ENCODE measurements at regions not wholly inside any gene's neighbourhood (a gene's known extent, or its start where the extent isn't known, plus 50 kb on each side); places are given as distances from the start of the nearest gene placed in this dataset.

DNA sequence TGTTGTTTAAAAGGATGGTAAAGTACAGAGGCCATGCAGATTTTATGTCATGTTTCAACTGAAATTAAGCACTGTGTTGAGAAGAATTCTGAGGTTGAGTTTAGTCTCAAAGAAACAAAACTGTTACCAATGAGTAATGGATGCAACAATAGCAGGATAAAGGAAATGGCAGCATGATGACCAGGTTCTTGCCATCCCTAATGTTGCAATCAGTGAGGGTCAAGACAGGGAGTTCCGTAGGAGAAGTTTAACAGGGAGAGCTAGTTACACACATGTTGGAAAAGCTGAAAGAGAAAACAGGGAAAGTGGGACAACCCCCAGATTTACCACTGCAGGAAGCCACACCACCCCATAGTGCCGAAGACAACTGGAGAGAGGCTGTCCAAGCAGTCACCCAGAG lies 343.8 kb upstream of the EPHA4 start:
- H3K36me3 ChIP-seq, result no peaks in the 10 kb centered on the region
- intact Hi-C loops (cut with DNase I), result no loop called here
- H3K4me1 ChIP-seq, result no peaks in the 10 kb centered on the region
- no peaks in the 10 kb centered on the region for H3K27me3 ChIP-seq
- DNase-seq (ENCODE audit: extremely low spot score in 2 of 2), result no peak
- no peaks in the 10 kb centered on the region for H3K9me3 ChIP-seq
- no peak overlapping the region for H3K27ac ChIP-seq
- TF ChIP-seq, protein P1, sequence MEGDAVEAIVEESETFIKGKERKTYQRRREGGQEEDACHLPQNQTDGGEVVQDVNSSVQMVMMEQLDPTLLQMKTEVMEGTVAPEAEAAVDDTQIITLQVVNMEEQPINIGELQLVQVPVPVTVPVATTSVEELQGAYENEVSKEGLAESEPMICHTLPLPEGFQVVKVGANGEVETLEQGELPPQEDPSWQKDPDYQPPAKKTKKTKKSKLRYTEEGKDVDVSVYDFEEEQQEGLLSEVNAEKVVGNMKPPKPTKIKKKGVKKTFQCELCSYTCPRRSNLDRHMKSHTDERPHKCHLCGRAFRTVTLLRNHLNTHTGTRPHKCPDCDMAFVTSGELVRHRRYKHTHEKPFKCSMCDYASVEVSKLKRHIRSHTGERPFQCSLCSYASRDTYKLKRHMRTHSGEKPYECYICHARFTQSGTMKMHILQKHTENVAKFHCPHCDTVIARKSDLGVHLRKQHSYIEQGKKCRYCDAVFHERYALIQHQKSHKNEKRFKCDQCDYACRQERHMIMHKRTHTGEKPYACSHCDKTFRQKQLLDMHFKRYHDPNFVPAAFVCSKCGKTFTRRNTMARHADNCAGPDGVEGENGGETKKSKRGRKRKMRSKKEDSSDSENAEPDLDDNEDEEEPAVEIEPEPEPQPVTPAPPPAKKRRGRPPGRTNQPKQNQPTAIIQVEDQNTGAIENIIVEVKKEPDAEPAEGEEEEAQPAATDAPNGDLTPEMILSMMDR (IDR thresholded peaks at IDR 0.05), result no peak
- TF ChIP-seq POLR2AphosphoS5 (IDR thresholded peaks at IDR 0.05; ENCODE audit: insufficient read depth in 1 of 2, low read depth in 1 of 2), result no peak
- no peak for TF ChIP-seq POLR2A (IDR thresholded peaks at IDR 0.05)
- H3K4me3 ChIP-seq, result no peak overlapping the region

DNA sequence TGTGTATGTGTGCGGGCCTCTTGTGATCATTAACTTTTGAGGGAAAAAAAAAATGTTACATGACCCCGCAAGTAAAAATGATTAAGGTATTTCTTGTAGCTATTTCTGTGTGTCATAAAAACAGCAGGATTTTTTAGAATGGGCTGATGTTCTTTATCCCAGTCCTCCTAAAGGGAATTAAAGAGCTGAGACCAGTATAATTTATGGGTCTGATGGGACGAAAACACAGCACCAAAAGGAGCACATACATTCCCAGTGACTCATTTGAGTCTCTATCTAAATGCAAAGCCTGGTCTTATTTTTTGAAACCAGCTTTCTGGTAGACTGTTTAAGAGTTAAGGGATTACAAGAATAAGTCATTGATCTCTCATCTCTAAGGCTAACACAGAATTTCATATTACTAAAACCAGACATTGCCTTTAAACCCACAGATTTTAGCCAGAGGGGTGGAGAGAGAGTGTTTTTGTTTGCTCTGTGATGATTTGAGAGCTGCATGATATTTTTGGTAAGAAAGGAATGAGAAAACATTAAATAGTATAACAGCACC lies 342.3 kb upstream of the EPHA4 start:
- no peaks in the 10 kb centered on the region for H3K27me3 ChIP-seq
- DNase-seq (ENCODE audit: extremely low spot score in 2 of 2), result no peak
- intact Hi-C loops (cut with DNase I), result no loop called here
- H3K36me3 ChIP-seq, result no peaks in the 10 kb centered on the region
- H3K4me3 ChIP-seq, result no peak overlapping the region
- no peaks in the 10 kb centered on the region for H3K4me1 ChIP-seq
- no peaks in the 10 kb centered on the region for H3K9me3 ChIP-seq
- no peak overlapping the region for H3K27ac ChIP-seq
- TF ChIP-seq POLR2A (IDR thresholded peaks at IDR 0.05) (no peak), POLR2AphosphoS5 (IDR thresholded peaks at IDR 0.05; ENCODE audit: insufficient read depth in 1 of 2, low read depth in 1 of 2) (peak in 1 of 2 donors; percentile 38)

DNA sequence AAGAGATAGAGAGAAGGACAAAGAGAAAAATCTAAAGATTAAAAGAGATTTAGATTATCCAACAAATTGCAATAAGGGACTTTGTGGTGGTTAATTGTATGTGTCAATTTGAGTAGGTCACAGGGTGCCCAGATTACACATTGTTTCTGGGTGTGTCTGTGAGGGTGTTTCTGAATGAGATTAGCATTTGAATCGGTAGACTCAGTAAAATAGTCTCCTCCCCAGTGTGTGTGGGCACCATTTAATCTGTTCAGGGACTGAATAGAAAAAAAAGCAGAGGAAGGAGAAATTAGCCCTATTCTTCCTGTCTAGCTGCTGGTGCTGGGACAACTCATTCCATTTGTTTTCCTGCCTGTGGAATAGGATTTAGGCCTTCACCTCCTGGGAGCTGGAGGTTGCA lies 339.8 kb upstream of the EPHA4 start:
- Histone ChIP-seq H3K36me3 (no peaks in the 10 kb centered on the region), H3K9me3 (no peaks in the 10 kb centered on the region), H3K27me3 (no peaks in the 10 kb centered on the region), H3K27ac (no peak overlapping the region), H3K4me1 (no peaks in the 10 kb centered on the region), H3K4me3 (no peak overlapping the region)
- TF ChIP-seq, protein P1 (IDR thresholded peaks at IDR 0.05), result no peak
- TF ChIP-seq POLR2AphosphoS5 (IDR thresholded peaks at IDR 0.05; ENCODE audit: insufficient read depth in 1 of 2, low read depth in 1 of 2) (no peak), POLR2A (IDR thresholded peaks at IDR 0.05) (no peak)
- no peak for DNase-seq (ENCODE audit: extremely low spot score in 2 of 2)
- intact Hi-C loops (cut with DNase I), result no loop called here

DNA sequence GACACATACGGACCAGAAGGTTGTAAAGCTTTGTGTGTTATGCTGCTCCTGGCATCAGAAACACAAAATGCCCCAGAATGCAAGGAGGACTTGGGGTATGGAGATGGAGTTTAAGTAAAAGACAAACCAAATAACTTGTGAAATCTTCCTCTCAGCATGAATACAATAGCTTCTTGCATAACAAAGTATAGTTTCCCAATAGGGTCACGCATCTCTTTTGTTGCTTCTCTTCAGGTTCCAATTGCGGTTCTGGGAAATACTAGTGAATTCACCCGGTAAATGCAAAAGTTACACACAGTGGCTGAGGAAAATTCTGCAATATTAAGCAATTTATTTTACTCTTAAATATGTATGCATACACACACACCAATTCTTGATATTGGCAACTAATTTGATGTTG lies 339.2 kb upstream of the EPHA4 start:
- H3K27me3 ChIP-seq, result no peaks in the 10 kb centered on the region
- no peaks in the 10 kb centered on the region for H3K36me3 ChIP-seq
- no peak overlapping the region for H3K27ac ChIP-seq
- H3K4me3 ChIP-seq, result no peak overlapping the region
- H3K9me3 ChIP-seq, result no peaks in the 10 kb centered on the region
- intact Hi-C loops (cut with DNase I), result no loop called here
- TF ChIP-seq, protein P1 (IDR thresholded peaks at IDR 0.05), result no peak
- TF ChIP-seq POLR2AphosphoS5 (IDR thresholded peaks at IDR 0.05; ENCODE audit: insufficient read depth in 1 of 2, low read depth in 1 of 2) (no peak), POLR2A (IDR thresholded peaks at IDR 0.05) (no peak)
- no peaks in the 10 kb centered on the region for H3K4me1 ChIP-seq
- no peak for DNase-seq (ENCODE audit: extremely low spot score in 2 of 2)

DNA sequence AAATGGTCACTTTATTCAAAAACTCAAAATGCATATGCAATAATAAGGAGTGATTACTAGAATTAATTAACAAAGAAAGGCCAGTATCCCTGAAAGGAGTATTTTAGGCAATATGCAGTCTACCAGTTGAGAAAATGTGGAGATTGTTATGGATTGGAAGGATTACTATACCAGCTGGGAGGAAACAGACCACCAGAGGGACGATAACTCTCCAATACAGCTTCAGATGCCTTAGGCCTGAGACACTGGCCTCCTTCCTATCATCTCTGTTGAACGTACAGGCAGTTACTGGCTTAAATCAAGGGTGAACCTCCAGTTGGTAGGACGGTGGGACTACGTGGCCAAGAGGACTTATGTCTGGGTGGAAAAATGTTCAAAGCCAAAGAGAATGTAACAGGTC lies 336.4 kb upstream of the EPHA4 start:
- no peaks in the 10 kb centered on the region for H3K36me3 ChIP-seq
- TF ChIP-seq POLR2A (IDR thresholded peaks at IDR 0.05) (no peak), POLR2AphosphoS5 (IDR thresholded peaks at IDR 0.05; ENCODE audit: insufficient read depth in 1 of 2, low read depth in 1 of 2) (no peak)
- TF ChIP-seq, protein P1 (IDR thresholded peaks at IDR 0.05), result no peak
- no peaks in the 10 kb centered on the region for H3K27me3 ChIP-seq
- no peak overlapping the region for H3K4me3 ChIP-seq
- no peak overlapping the region for H3K27ac ChIP-seq
- H3K9me3 ChIP-seq, result no peaks in the 10 kb centered on the region
- no peak for DNase-seq (ENCODE audit: extremely low spot score in 2 of 2)
- intact Hi-C loops (cut with DNase I), result no loop called here
- no peaks in the 10 kb centered on the region for H3K4me1 ChIP-seq

Data from vagina (tissue), 2 donors.